CD4-positive, alpha-beta T cell treated with Interleukin-17A for 4 hours (primary cell): ENCODE measurements at regions not wholly inside any gene's neighbourhood (a gene's known extent, or its start where the extent isn't known, plus 50 kb on each side); places are given as distances from the start of the nearest gene placed in this dataset.

Source experiments
- DNase-seq: peaks from one replicate; pipeline ENCODE4 v3.0.0-alpha.2; 2020; ENCODE audit warnings: mixed read lengths

GRCh38 chr21:35138665-35139381, 89.7 kb upstream of the RUNX1 start:
- DNase-seq, result peak; percentile 59

DNA sequence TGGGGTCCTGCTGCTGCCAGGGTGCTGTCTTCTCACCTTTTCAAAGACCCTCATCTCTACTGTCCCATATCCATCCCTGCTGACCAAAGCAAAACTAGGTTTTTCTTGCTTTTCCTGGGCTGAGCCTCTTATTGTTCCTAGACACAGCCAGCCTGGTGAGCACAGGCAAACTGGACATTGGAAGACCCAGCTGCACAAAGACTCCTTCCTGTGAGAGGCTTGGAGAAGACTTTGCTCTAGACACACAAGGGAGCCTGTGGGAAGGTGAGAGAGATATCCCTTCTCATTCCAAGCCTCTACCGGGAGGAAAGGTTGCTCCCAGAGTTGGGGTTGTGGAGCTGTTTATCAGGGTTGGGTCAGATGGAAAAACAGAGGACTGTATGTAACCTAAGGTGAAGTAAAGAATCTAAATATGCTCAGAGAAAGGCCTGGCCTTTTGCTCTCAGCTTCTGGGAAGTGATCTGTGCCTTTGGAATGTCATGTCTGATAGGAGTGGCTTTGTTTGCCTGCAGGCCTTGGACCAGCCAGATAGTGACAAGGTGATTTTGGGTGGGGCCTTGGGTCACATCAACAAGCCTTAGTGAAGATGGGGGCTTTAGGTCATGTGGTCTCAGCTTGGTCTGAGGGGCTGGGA, 87.6 kb upstream of the RUNX1 start:
- DNase-seq, result no peak

DNA sequence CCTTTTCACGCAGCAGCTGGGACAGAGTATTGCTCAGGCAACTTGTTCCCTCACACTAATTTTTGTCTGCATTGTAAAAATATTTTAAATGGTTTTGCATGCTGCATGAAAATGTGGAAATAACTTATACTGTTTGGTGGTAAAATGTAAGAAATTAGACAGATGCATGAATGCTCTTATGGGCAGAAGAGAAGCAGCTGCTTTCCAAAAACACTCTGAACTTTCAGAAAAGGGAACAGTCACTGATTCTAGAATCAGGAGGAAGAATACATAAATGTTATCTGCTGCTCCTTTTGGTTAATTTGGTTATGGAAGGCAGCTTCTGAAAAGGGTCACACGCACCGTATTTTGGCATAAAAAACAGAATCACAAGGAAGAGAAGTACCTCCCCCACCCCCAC, 87.0 kb upstream of the RUNX1 start:
- DNase-seq, result no peak

- DNase-seq, result no peak
These were observed 86.4 kb upstream of the RUNX1 start for GRCh38 chr21:35135481-35135880.

GRCh38 chr21:35134309-35134708, 85.2 kb upstream of the RUNX1 start:
- DNase-seq, result no peak

DNA sequence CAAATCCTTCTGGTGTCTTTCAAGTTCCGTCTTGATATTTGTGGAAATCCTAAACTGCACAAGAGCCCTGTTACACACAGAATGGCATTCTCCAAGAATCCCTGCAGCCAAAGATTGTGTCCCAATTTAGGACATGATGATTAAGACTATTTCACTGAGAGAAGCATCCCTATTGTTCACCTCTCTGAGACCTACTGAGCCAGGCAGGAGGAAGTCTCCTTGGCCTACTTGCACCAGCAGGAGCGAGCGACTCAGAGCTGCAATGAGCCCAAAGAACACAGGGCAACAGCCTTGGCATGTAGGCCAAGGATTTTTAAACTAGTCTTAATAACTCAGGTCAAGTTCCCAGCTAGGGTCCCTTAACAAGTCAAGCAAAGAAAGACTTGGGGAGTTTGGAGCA, 79.4 kb upstream of the RUNX1 start:
- no peak for DNase-seq

DNA sequence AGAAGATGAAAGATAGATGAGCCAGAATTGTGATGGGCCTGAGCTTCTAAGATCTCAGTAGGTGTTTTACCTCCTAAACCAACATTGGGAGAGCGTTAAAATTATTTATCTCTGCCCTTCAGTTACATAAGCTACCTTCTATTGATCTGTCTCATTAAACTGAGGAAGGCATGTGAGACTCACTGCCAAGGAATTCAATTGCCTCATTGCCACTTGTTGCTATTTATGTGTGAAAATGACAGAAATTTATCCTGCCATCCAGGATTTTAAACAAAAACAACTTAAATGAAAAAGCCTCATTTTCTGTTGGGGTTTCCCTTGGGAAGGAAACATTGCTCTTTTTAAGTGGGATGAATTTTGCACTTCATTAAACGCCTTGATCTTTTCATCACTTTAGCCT, 78.7 kb upstream of the RUNX1 start:
- DNase-seq, result no peak

DNA sequence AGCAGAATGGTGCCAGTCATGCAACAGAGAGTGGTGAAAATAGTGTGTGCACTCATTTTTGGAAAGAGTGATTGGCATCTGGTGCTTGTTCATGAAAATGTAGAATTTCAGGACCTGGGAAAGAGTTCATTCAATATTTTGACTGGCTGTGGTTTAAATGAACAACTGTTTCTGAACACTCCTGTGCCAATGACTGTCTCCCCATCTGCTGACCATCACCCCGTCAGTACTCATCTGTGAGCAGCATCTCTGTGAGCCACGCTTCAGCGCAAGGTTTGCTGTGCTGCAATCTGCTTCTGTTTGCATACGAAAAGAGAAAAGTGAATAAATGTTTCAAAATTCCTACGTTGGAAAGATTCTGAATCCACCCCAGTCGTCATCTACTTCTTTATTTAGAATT, 77.9 kb upstream of the RUNX1 start:
- no peak for DNase-seq

- no peak for DNase-seq
These were observed 71.6 kb upstream of the RUNX1 start for GRCh38 chr21:35120631-35121180.

DNA sequence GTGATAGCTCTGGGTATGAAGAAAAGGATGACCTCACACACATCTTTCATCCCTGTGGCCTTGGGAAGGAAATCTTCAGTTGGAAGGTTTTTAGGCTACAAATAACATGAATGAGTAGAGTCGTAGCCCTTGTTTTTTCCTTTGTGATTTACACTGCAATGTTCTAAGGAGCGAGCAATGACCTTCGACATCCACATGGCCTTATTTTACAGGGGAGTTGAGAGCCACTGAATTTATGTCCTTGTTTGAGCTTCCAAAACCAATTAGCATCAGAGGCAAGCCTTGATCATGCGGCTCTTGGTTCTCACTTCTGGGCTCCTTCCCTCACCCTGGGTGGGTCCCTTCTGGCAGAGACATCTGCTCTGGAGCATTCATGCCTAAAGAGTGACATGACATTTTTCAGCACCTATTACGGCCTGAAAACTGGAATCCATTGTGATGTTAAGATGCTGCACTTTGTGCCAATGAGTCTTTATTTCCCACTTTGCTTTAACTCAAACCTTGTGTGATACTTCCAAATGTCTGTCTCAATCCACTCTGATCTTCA, 70.5 kb upstream of the RUNX1 start:
- no peak for DNase-seq

- no peak for DNase-seq
These were observed 67.7 kb upstream of the RUNX1 start for GRCh38 chr21:35116777-35117176.

DNA sequence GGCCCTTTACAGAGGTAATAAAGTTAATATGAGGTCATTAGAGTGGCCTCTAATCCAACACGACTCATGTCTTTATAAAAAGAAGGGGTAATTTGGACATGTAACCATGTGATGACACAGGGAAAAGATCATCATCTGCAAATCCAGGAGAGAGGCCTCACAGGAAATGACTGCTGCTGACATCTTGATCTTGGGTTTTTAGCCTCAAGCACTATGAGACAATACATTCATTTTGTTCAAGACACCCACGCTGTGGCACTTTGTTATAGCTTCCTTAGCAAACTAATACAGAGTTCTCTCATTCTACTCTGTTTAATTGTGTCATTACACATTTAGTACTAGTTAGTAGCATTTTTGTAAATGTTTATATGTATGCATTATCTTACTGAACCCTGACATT, 64.0 kb upstream of the RUNX1 start:
- no peak for DNase-seq

DNA sequence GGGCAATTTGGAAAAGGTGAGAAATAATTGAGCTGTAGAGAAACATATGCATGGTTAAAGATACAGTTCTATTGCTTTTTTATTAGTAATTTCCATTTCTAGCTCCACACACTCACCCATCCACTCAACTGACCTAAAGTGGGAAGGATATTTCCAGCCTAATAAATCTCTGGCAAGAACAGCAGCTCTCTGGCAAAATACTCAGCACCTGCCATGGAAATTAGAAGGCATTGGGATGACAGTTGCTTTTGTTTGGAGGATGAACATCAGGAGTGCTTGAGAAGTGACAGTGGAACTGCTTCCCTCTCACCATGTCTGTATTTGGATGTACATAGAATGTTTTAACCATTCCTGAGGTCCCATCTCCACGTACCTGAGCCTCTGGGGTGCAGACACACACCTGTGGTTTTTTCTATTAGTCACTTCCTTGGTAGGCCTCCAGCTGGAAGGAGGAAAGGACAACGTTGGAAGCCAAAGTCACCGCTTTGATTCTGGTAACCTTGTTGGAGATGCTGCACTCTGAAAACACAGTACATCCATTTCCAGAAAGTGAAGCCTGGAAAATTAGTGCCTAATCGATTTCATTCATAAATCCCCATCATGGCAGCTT, 62.3 kb upstream of the RUNX1 start:
- DNase-seq, result no peak

GRCh38 chr21:35108887-35109286, 59.8 kb upstream of the RUNX1 start:
- no peak for DNase-seq

DNA sequence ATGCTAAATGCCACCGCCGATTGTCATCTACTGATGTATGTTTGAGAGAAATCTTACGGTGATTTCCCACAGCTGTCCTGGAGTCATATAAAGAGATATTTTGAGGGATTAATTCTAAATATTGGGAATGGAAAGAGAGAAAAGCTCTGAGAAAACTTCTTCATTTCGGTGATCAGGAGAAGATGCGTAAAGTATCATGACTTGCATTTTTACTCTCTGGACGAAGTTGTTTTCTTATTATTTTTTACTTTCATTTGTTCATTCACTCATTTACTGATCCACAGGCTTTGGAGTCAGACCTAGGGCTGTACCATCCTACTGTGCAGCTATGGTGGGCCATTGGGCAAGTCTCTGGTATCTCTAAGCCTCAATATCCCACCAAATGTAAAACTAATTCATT, 58.4 kb upstream of the RUNX1 start:
- no peak for DNase-seq

DNA sequence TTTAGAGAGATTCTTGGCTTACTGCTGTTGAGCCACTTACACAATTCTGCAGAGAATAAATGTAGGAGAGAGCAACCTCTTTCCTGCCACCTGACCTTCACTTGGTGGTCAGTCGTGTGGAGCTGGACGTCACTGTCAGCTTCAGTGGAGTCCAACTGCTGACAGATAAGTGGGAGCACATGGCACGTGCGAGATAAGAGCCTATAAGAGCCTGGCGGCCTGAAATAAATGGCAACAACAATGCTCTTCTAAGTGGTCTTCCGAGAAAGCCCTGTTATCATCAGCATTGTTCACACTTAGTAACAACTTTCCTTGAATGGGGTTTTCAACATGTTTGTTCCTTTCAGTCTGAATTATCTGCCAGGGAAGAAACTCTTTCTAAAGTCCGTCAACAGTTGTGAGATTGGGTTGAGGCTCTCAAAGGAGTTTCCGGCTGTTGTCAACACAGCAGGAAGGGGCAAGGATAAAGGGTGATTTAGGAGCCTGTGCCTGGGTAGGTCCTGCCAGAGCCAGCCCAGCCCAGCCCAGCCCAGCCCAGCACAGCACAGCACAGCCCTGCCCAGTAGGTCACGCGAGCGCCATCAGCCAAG, 57.2 kb upstream of the RUNX1 start:
- no peak for DNase-seq

DNA sequence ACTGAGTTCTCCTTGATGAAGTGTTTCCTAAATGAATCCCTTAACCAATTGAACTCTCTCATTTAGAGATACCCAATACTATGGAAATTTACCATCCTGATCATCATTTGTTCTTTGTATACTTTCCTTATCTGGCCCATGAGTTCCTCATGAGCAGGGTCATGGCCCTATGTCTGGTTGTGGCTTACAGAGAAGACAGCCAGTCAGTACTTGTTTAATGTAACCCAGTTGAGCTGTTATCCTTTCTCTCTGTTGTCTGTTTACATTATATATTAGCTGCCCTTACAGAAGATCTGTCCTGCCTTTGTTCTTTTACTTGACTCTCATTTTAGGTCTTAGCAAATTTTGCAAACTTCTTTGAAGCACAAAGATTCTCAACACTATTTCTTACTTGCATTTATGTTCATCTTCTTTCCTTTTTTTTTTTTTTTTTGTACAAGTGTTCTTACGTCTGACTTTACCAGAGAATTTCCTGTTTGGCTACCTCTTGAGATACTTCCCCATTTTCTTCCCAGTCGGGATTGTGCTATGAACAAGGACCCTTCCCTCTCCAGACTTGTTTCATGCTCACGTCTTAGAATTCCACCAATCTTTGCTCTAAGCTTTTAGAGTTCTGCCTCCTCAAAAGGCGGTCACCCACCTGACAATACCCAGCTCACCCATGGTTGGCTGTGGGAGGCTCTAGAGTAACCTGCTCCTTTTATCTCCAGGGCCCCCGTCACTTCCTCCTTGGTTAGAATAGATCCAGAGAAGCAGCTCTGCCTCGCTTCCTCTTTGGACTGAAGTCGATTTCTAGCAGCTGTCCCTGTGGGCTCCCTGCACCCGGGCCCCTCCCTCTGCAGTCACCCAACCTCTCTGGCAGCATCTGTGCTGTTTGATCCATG, 53.6 kb upstream of the RUNX1 start:
- DNase-seq, result peak; percentile 65

DNA sequence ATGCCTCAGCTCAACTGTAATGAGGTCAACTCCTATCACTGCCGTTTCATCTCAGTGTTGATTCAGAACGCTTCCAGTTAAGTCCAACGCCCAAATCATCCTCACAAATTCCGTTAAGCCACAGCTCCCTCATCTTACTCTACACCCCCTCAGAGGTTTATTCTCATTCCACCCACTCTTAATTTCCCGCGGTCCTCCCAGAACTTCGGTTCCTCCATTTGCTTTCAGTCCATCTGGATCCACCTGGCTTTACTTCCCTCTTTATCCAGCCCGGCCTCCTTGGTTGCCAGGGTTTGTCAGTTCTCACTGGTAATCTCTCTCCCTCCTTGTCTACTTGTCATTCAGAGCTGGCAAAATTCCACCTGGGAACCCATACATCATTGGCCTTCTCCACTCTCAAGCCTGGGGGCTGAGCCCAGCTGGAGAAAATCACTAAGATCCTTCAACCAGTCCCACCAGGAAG, 51.3 kb upstream of the RUNX1 start:
- DNase-seq, result no peak

- DNase-seq, result no peak
These were observed 50.2 kb upstream of the RUNX1 start for GRCh38 chr21:35099310-35099709.
